ENCODE measurements at regions not wholly inside any gene's neighbourhood (a gene's known extent, or its start where the extent isn't known, plus 50 kb on each side); places are given as distances from the start of the nearest gene placed in this dataset.

DNA sequence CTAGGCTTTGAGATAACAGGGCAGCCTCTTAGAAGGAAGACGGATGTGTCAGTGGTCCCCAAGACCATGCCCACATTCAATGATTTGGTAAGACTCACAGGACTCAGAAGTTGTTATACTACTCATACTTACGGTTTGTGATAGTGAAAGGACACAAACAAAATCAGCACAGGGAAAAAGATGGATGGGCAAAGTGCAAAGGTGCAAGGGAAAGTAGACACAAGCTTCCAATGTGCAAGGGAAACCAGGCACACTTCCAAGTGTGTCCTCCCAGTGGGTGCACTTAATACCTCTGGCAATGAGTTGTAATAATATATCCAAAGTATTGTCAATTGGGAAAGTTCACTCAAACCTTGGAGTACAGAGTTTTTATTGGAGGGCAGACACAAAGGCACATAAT lies 53.8 kb upstream of the VCX start:
- no peak for DNase-seq

DNA sequence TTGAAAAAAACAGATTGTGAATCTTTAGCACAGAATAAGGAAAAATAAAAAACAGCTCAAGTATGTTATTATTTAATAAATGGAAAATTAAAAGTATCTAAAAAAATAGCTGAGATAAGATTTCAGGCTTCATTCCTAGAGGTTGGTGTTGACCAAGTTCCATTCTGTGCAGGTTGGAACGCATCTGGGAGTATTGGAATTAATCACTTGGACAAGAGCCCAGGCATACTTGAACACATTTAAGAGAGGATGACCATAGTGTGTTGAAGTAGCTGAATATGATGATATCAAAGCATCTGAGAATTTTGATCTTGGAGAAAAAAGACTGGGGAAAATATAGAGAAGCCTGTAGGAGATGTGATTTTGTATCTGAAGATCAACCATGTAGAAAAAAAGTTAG lies 54.6 kb upstream of the VCX start:
- DNase-seq = no peak

DNA sequence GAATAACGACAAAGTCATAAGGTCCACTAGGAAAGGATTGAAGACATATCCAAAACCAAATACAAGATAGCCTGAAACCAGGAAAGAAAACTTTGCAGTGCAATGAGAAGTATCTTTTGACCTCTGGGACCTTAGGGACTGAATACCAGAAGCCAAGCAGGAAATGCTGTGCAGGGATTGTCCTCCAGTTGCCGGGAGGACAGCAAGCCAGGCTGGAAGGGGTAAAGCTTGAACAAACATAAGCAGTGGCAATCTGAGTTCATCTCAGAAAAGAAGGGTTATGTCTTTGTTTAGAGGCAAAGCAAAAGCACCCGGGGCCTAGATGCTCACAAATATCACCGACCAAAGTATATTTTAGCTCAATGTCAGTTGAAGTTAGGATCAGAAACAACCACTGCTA lies 55.3 kb upstream of the VCX start:
- DNase-seq = no peak

DNA sequence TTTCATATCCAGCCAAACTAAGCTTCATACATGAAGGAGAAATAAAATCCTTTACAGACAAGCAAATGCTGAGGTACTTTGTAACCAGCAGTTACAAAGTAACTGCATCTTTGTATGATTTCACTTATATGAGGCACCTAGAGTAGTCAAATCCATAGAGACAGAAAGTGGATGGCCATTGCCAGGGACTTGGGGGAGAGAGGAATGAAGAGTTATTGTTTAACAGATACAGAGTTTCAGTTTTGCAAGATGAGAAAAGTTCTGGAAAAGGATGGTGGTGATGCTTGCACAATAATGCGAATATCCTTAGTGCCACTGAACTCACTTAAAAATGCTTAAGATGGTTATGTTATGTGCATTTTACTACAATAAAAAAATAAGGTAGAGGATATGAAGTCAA lies 58.4 kb upstream of the VCX start:
- DNase-seq = no peak

DNA sequence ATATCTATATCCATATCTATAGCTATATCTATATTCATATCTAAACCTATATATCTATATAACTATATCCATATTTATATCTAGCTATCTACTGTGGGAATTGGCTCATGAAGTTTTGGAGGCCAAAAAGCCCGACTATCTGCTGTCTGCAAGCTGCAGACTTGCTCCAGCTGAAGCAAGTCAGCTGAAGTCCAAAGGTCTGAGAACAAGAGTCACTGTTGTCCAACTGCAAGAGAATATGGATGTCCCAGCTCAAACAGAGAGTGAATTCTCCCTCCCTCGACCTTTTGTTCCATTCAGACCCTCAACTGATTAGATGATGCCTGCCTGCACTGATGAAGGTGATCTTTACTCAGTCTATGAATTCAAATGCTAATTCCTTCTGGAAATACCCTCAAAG lies 63.3 kb upstream of the VCX start:
- DNase-seq = no peak

DNA sequence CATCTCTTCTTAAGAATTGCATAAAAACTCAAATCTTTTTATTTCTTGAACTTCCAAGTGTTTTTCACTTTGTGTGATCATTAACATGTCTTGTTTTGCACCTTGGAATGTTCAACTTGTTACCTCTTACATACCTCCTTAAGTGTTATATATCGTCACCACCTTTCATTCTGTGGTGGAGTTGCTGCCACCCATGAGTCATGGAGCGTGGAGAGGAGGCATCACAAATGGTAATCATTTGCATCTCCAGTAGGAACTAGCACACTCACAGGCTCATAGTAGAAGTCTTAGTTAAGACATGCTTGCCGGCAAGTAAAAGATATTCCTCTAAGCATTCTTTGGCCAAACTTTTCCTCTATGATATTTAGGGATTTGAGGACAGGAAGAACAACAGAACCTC lies 67.0 kb upstream of the VCX start:
- no peak for DNase-seq

DNA sequence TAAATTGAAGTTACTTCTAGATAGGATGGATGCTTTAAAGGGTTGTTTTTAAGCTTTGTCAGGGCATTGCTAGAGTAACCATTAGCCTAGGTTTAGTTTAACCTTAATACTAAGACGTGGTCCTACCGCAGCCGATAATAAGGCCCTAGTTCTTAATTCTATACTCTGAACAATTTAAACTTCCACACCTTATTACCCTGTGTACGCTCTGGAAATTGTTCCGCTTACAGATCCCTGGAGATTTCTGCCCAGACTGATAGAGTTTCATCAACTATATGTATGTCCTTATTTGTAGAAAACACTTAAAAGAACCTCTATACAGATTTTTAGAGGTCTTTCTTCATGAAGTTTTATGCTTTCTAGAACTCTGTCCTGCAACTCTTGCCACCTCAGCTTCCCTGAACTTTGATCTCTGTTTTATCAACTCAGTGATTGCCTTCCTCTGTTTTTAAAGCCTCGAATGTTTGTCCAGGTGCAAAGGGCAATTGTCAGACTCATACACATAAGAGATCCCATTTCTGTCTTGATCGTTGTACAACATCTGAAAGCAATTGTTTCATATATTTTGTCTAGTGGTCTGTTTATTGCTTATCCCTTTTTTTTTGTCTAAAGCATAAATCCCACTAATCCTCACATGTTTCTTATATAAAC lies 71.1 kb upstream of the VCX start:
- DNase-seq = no peak

DNA sequence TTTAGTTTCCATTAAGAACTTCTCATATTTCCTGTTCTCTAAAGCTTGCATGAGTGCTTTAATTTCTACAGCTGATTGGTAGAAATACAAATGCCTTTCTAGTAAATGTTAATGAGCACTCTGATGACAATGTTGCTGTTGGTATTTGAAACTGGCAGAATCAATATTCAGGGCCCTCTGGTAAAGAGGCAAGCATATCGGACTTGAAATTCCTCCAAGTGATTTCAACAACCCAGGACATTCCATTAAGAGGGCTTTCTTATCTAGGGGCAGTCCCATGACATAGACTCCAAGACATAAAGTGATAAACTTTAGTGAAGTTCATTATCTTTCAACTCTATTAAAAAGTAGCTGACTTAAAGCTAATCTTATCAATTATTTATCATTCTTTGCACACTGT lies 83.1 kb upstream of the VCX start:
- DNase-seq = no peak

DNA sequence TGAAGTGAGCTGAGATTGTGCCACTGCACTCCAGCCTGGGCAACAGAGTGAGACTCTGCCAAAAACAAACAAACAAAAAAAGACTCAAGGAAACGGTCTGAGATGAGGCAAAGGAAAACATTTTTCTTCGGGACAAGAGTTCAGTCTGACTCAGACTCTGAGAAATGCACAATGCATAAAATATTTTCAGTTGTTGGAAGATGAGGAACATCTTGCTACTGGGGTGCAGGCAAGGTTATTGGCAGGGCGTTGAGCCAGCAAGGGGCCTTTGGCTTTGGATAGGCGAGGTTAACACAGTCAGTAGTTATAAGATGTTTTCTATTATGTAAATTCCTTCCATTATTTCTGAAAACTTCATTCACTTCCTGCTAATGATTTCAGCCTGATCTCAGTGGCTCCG lies 96.1 kb upstream of the VCX start:
- DNase-seq = no peak

DNA sequence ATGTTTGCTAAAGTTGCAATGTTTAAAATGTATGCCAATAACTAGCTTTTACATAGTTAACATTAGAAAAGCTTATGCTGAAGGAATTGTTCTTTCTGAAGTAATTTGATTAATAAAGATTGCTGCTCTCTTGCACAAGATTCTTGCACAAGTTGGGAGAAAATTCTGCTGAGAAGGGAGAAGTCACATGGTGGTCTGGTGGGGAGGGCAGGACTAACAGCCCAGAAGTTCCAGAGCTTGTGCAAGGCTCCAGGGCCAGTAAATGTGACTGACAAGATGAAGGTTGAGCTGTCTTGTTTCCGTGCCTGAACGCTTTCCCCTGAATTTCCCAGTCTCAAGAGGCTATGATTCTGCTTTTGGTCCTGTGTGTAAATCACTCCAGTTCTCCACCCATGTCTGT lies 112.9 kb upstream of the VCX start:
- DNase-seq = no peak

DNA sequence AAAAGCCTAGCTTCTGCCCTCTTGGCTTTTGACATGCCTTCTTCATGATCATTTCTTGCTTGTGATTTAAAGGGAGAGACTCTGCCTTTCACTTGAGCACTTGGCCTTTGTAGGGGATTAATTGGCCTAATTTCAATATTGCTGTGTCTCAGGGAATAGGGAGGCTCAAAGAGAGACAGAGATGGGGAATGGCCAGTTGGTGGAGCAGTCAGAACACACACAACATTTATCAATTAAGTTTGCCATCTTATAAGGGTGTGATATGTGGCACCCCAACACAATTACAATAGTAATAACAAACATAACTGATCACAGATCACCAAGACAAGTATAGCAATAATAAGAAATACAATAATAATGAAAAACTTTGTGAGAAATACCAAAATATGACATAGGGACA lies 122.5 kb upstream of the VCX start:
- DNase-seq = no peak

DNA sequence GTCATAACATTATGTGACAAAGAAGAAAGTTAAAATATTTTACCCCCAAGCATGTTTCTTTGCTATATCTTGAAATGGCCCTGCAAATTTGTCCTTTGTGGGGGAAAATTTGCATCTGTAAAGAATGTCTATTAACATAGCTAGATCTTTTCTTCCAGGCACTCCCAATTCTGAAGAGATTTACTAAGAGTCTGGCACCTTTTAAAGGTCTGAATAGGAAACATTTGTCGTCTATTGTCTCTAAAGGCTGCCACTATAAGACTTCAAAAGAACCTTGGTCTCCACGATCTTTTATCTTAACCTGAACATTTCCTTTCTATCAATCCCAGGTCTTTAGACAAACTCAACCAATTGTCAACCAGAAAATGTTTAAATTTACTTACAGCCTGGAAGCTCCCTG lies 128.6 kb upstream of the VCX start:
- DNase-seq = no peak

DNA sequence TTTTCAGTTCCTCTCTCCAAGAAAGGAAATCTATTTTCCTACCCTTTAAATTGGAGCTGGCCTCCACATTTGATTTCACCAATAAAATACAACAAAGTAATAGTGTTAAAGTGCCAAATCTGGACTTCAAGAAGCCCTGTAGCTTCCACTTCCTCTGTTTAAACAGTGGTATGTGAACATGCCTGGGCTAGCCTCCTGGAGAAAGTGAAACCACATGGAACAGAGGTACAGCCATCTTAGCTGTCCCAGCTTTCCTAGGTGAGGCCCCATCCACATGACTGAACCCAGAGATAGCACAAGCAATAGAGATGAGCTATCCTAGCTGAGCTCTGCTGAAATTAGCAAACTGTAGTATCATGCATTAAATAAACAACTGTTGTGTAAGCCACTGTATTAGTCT lies 131.8 kb upstream of the VCX start:
- DNase-seq = no peak

DNA sequence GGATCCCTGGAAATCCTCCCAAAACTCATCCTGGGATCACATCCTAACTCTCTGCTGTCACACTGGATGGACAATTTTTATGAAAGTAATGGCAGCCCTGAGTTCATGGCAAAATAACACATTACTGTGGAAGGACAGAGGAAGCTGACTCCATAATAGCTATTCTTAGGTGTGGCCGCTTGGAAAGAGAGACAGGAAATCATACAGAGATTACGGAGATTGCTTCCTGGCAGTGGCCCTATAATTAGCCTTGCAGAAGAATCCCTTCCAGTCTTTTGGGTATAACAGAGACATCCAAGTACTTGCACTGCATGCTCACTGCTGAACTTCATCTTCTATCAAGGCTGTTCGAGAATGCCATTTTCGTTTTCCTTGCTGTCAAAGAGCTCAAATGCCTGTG lies 133.1 kb upstream of the VCX start:
- DNase-seq = no peak

DNA sequence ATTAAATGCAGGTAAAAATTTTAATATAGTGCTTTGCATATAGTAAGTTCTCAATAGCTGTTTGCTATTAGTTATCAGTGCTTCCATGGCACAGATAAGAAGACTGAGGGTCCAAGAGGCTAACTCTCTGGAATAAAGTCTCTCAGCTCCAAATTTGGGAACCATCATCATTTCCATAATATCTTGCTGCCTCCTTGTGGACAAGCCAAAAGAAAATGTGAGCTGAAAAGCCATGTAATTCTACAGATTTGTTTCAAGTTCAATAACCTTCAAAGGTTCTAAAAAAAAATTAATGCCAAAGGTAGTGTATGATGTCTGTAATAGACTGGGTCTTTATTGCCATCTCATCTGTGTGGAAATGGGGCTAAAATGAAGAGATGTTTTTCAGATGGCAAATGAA lies 136.9 kb upstream of the VCX start:
- no peak for DNase-seq

DNA sequence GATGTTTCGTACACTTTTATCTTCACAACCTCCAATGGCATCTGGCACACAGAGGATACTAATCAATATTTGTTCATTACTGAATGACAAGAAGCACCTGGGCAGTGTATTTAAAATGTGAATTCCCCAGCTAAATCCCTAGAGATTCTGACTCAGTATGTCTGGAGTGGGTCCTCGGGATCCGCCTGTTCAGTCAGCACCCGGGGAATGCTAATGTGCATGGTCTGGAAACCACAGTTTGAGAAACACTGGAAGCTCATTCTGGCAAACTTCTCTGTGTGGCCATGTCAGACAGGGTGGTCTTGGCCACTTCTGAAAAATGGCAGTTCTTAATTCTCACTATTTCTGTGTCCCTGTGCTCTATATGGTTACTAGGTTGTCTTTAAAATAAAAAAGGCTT lies 138.8 kb upstream of the VCX start:
- DNase-seq = no peak

DNA sequence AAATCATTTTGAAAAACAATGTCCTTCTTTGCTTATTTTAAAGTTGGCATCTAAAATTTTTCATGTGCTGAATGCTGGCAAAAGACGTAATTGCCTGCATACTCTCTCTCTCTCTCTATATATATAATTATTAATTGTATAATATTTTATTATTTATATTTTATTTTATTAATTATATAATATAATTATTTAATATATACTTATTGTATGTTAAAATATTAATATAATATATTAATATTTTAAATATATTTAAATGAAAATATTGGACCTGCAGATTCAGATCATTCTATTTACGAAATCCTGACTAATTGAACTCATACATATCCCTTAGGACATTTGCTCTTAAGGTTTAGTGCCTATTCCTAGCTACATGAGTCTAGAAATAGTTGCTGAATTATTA lies 144.7 kb upstream of the VCX start:
- no peak for DNase-seq

DNA sequence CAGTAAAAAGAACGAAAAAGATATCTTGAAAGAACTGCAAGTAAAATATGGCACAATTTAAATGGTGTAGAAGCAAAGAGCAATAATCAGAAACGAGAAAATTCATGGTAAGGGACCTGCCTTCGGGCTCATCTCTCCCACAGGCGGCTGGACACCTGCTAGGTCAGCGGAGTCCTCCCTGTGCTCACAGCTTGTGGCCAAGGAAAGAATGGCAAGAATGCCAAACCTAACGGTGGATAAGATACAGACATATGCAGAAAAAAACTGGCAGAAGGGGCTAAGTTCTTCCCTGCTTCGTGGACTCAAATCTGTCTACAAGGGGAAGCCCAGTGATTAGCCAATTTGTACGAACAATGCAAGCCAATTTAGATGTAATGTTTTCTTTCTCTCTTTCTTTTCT lies 152.1 kb upstream of the VCX start:
- no peak for DNase-seq

DNA sequence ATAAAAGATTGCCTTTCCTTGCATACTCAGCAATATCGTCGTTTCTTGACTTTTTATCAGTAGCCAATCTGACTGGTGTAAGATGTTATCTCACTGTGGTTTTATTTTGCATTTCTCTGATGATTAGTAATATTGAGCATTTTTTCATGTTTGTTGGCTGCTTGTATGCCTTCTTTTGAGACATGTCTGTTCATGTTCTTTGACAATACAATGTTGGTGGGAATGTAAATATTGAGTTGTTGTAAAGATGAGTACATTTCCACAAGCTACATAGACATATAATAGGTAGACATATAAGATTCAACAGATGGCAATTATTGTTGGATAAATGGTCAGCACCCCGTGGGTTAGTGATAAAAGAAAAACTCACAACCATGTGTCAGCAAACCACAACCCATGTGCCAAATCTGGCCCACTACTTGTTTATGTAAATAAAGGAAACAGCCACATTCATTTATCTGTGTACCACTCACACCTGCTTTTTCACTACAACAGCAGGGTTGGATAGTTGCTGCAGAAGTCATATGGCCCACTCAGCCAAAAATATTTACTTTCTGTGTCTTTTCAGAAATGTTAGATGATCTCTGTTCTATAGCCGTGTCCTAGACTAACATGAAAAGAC lies 153.1 kb upstream of the VCX start:
- DNase-seq = no peak

DNA sequence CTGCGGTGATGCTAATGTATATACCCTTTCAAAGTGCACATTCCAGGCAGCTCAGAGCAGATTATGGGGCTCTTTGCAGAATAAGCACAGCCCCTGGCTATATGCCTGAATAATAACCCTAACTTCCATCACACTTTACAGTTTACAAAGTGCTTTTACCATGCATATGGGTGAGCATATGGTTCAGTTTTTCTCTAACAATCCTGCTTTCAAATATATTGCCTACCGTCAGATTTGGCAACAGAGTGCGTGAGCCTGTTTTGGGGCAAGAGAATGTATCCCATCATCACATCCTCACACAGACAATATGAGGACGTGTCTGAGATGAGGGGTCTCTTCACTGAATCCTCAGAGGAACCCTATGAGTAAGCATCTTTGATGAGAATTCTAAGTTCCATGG lies 162.8 kb upstream of the VCX start:
- DNase-seq = no peak

DNA sequence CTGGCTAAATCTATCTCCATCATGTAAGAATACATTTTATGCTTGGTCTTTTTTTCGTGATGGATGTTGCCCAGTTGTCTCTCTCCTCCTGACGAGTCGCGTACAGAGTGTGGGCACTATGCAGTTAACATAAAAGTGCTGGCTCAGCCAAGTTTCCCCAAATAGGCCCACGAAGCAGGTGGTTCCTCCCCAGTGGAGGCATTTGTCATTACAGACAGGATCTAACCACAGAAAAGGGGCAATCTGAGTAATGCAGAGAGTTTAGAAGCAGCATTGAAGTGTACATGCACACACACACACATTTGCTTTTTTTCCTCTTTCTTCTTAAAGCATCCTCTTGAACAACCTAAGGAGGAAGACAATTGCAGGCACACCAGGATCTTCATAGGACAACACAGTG lies 188.7 kb upstream of the VCX start:
- DNase-seq = no peak

DNA sequence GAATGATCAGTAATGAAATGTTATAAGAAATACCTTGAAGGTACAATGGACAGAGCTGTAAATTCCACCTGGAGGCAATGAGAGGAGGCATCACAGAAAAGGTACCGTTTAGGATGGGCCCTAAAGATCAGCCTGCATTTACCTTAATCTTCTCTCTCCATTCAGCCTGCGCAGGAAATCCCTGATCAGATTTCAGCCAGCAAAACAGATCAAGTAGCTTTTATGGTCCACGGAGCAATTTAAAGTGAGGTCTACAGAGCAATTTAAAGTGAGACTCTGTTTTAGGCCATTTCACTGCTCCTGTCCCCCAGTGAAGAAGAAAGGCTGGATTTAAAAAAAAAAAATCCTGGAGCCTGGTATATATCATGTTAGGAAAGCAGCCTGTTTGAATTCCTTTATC lies 195.1 kb upstream of the VCX start:
- DNase-seq = no peak

DNA sequence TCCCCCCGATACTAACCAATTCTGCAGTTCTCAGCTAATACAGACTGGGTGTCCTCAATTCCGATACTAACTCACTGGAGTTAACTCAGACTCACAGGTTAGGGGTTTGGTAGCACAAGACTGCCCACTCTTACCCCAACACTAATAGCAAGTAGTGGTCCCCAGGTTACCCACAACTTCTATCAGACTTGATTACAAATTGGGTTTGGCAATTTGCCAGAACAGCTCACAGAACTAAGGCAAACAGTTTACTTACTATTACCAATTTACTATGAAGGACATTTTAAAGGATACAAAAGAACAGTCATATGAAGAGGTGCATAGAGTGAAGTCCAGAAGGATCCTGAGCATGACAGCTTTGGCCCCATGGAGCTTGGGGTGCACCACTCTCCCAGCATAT lies 201.8 kb upstream of the VCX start:
- DNase-seq = no peak

DNA sequence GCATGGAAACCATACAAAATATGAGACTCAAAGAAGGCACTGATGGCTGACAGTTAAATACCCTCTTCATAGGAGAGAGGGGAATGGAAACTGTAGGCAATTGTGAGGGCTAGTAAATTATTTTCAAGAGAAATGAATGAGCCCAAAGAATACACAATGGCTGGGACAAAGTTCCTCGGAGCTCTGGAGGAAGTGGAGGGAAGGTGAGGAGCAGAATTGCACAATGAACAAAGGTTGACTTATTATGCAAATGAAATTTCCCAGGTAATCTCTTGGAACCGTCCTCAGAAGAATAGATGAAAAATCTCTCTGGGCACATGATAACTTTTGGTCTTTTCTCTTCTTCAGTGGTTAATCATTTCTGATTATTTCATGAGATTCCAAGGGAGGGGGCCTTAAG lies 202.6 kb upstream of the VCX start:
- no peak for DNase-seq

DNA sequence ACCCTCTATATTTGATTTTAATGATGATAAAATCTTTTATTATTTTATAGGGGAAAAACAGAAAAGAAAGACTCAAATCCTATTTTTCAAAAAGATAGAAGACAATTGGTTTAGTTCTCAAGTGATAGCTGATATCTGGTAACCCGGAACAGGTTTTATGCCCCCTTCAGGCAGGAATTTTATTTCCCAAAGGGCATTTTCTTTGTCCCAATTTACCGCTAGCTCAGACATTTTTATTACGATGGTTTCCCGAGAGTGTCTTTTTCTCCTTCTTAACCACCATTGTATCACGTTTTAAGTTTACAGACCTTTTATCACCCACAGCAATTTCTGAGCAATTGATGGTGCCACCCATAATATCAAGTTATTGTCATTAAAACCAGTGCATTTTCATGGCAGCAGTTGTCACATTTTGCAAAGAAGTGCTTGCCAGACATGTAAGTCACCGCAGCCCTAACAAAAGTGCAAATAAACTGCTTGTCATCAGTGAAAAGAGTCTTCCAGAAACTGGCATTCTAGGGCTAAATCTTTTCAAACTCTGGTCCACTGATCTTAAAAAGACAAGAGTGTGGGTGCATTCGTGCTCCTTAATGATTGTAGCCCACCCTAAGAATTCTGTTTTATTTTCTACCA lies 204.8 kb upstream of the VCX start:
- no peak for DNase-seq

All from inflammatory macrophage (primary cell).